ENCODE measurements at regions not wholly inside any gene's neighbourhood (a gene's known extent, or its start where the extent isn't known, plus 50 kb on each side); places are given as distances from the start of the nearest gene placed in this dataset.
A peak's percentile ranks its signal among the peaks of the same experiment; 100 is the strongest.

- DNase-seq, result no peak
- Histone ChIP-seq H3K4ac (ENCODE audit: low read depth, low read length) (no peak overlapping the region), H3K79me2 (ENCODE audit: insufficient read depth, low read length) (no peaks in the 10 kb centered on the region), H4K91ac (ENCODE audit: insufficient read length, low read depth, low read length) (no peak overlapping the region), H2BK5ac (ENCODE audit: insufficient read length, low read length) (no peak overlapping the region), H3K9ac (ENCODE audit: extremely low read depth, insufficient read length, low read length) (no peak overlapping the region), H3K27ac (ENCODE audit: insufficient read length, low read depth, low read length) (no peak overlapping the region), H3T11ph (ENCODE audit: low read length) (no peak overlapping the region), H3K56ac (ENCODE audit: insufficient read length, low read depth, low read length) (no peak overlapping the region), H3K4me2 (ENCODE audit: insufficient read depth, insufficient read length, low read length) (no peak overlapping the region), H3K23me2 (ENCODE audit: insufficient read length, low read depth, low read length, poor library complexity, severe bottlenecking) (no peaks in the 10 kb centered on the region), H4K5ac (ENCODE audit: insufficient read length, low read depth, low read length) (no peak overlapping the region), H3K23ac (ENCODE audit: insufficient read length, low read depth, low read length) (no peak overlapping the region), H3K14ac (ENCODE audit: insufficient read depth, low read length) (no peak overlapping the region; the same call in 1 of the 2 replicates), H3K27me3 (ENCODE audit: insufficient read depth, low read length) (no peaks in the 10 kb centered on the region; the same call in 1 of the 2 replicates), H4K8ac (replicated peaks; ENCODE audit: insufficient read length, low read depth, low read length) (no peak overlapping the region), H3K79me1 (ENCODE audit: insufficient read depth, low read depth, low read length, poor library complexity, severe bottlenecking) (no peaks in the 10 kb centered on the region), H2AK5ac (ENCODE audit: insufficient read length, low read length) (no peak overlapping the region), H2BK20ac (ENCODE audit: low read depth, low read length, poor library complexity, severe bottlenecking) (no peak overlapping the region), H2AFZ (ENCODE audit: low read length) (no peak overlapping the region), H4K20me1 (ENCODE audit: control insufficient read depth, insufficient read depth, insufficient read length) (no peaks in the 10 kb centered on the region), H2BK15ac (ENCODE audit: low read depth, low read length) (no peak overlapping the region), H2BK120ac (ENCODE audit: low read depth, low read length, poor library complexity, severe bottlenecking) (no peak overlapping the region), H3K4me1 (ENCODE audit: insufficient read depth, low read length) (no peaks in the 10 kb centered on the region; the same call in 1 of the 2 replicates), H3K9me3 (ENCODE audit: control insufficient read depth, low read depth, low read length) (no peaks in the 10 kb centered on the region), H3K18ac (ENCODE audit: insufficient read length, low read depth, low read length) (no peak overlapping the region), H2BK12ac (ENCODE audit: insufficient read length, low read depth, low read length) (no peak overlapping the region)
- Mint-ChIP-seq H3K27ac (peak overlapping the region in 1 of 3 experiments; percentile 40; a peak in 1 of 7 replicates), H3K36me3 (ENCODE audit: insufficient read depth in 1 of 3, low read depth in 3 of 3) (no peaks in the 10 kb centered on the region; a peak in 1 of 7 replicates), H3K9me3 (no peaks in the 10 kb centered on the region), H3K4me1 (peaks cover 28 to 53% of the 10 kb centered on the region in 2 experiments), H3K27me3 (ENCODE audit: low read depth) (peaks cover 38% of the 10 kb centered on the region), H3K4me3 (no peak overlapping the region)
- WGBS (ENCODE audit: extremely low coverage, insufficient read length, low lambda C conversion rate), result no CpG with 5 or more reads among the region's 11 CpGs
- TF ChIP-seq CTCF (conservative IDR thresholded peaks at IDR 0.05), result no peak
Measured at GRCh38 chr12:113641426-113642030, 169.9 kb upstream of the LHX5 start.

Measured in H9 (cell line).